Osteoblast (primary cell): ENCODE measurements at regions not wholly inside any gene's neighbourhood (a gene's known extent, or its start where the extent isn't known, plus 50 kb on each side); places are given as distances from the start of the nearest gene placed in this dataset.
"Not testable (repeated sequence)": the region's sequence is repeated elsewhere in the genome, so short reads cannot be mapped to it uniquely, and the experiment has no call there.

Source experiments
- DNase-seq: peaks from one replicate; pipeline ENCODE4 v3.0.0; 2011; ENCODE audit warnings: low spot score, mixed read lengths; ENCODE audit not compliant: insufficient read length; ENCODE audit errors: missing footprints
- H2AFZ ChIP-seq: 2 replicates; pipeline ENCODE4 v1.6.0; 2011; ENCODE audit warnings: mild to moderate bottlenecking, low read length
- H3K27ac ChIP-seq: 2 replicates; pipeline ENCODE4 v1.5.1; 2011; ENCODE audit warnings: mild to moderate bottlenecking, low read depth, low read length, moderate library complexity
- H3K27me3 ChIP-seq: 2 replicates; pipeline ENCODE4 v1.6.0; 2012; ENCODE audit warnings: mild to moderate bottlenecking, control low read depth, inconsistent platforms, low read length, moderate library complexity; ENCODE audit not compliant: insufficient read depth
- H3K36me3 ChIP-seq: 2 replicates; pipeline ENCODE4 v1.5.1; 2011; ENCODE audit warnings: mild to moderate bottlenecking, low read length, control low read depth, moderate library complexity; ENCODE audit not compliant: insufficient read depth
- H3K4me1 ChIP-seq: 2 replicates; pipeline ENCODE4 v1.5.1; 2011; ENCODE audit warnings: mild to moderate bottlenecking, low read length, control low read depth, moderate library complexity; ENCODE audit not compliant: insufficient read depth
- H3K4me2 ChIP-seq: 2 replicates; pipeline ENCODE4 v1.6.0; 2011; ENCODE audit warnings: mild to moderate bottlenecking, low read length; ENCODE audit not compliant: insufficient read depth
- H3K4me3 ChIP-seq: fragments of 200-600 bp; sonication (generic); 3 replicates; pipeline ENCODE4 v1.5.1; 2012; ENCODE audit warnings: mild to moderate bottlenecking, low read length, inconsistent platforms; ENCODE audit not compliant: insufficient read depth
- H3K79me2 ChIP-seq: 2 replicates; pipeline ENCODE4 v1.6.0; 2012; ENCODE audit warnings: mild to moderate bottlenecking, low read length, control low read depth, inconsistent platforms; ENCODE audit not compliant: insufficient read depth
- H3K9me3 ChIP-seq: 2 replicates; pipeline ENCODE4 v1.5.1; 2011; ENCODE audit warnings: low read depth, low read length, control low read depth
- H4K20me1 ChIP-seq: 2 replicates; pipeline ENCODE4 v1.6.0; 2012; ENCODE audit warnings: mild to moderate bottlenecking, low read length, control low read depth; ENCODE audit not compliant: insufficient read depth
- TF ChIP-seq, protein P1 (sequence below): IDR thresholded peaks from 2 replicates; pipeline ENCODE4 v1.5.1; 2011; ENCODE audit warnings: mild to moderate bottlenecking, low read depth, low read length, moderate library complexity; ENCODE audit errors: extremely low read depth

GRCh38 chrX:137926090-137926489, 360.2 kb downstream of the ZIC3 start:
- no peaks in the 10 kb centered on the region for H3K4me1 ChIP-seq
- H3K4me2 ChIP-seq: no peak overlapping the region
- no peaks in the 10 kb centered on the region for H3K9me3 ChIP-seq
- DNase-seq: no peak
- no peak overlapping the region for H2AFZ ChIP-seq
- H3K27me3 ChIP-seq: no peaks in the 10 kb centered on the region
- H4K20me1 ChIP-seq: no peaks in the 10 kb centered on the region
- H3K36me3 ChIP-seq: no peaks in the 10 kb centered on the region
- H3K4me3 ChIP-seq: no peak overlapping the region
- TF ChIP-seq, protein P1, sequence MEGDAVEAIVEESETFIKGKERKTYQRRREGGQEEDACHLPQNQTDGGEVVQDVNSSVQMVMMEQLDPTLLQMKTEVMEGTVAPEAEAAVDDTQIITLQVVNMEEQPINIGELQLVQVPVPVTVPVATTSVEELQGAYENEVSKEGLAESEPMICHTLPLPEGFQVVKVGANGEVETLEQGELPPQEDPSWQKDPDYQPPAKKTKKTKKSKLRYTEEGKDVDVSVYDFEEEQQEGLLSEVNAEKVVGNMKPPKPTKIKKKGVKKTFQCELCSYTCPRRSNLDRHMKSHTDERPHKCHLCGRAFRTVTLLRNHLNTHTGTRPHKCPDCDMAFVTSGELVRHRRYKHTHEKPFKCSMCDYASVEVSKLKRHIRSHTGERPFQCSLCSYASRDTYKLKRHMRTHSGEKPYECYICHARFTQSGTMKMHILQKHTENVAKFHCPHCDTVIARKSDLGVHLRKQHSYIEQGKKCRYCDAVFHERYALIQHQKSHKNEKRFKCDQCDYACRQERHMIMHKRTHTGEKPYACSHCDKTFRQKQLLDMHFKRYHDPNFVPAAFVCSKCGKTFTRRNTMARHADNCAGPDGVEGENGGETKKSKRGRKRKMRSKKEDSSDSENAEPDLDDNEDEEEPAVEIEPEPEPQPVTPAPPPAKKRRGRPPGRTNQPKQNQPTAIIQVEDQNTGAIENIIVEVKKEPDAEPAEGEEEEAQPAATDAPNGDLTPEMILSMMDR: no peak
- H3K27ac ChIP-seq: no peak overlapping the region
- no peaks in the 10 kb centered on the region for H3K79me2 ChIP-seq

- no peaks in the 10 kb centered on the region for H3K79me2 ChIP-seq
- H3K9me3 ChIP-seq: no peaks in the 10 kb centered on the region
- no peaks in the 10 kb centered on the region for H4K20me1 ChIP-seq
- no peaks in the 10 kb centered on the region for H3K36me3 ChIP-seq
- no peak overlapping the region for H3K4me3 ChIP-seq
- no peak for DNase-seq
- H3K27ac ChIP-seq: no peak overlapping the region
- H2AFZ ChIP-seq: no peak overlapping the region
- H3K4me1 ChIP-seq: no peaks in the 10 kb centered on the region
- no peaks in the 10 kb centered on the region for H3K27me3 ChIP-seq
- H3K4me2 ChIP-seq: no peak overlapping the region
- TF ChIP-seq, protein P1: no peak
Observed at GRCh38 chrX:137929951-137930350, 364.0 kb downstream of the ZIC3 start.

GRCh38 chrX:137930533-137930932, 364.6 kb downstream of the ZIC3 start:
- DNase-seq: peak; percentile 8
- H3K36me3 ChIP-seq: no peaks in the 10 kb centered on the region
- no peaks in the 10 kb centered on the region for H3K4me1 ChIP-seq
- H3K4me2 ChIP-seq: no peak overlapping the region
- no peaks in the 10 kb centered on the region for H3K79me2 ChIP-seq
- H3K27ac ChIP-seq: no peak overlapping the region
- no peak overlapping the region for H3K4me3 ChIP-seq
- H2AFZ ChIP-seq: no peak overlapping the region
- TF ChIP-seq, protein P1: no peak
- H3K27me3 ChIP-seq: no peaks in the 10 kb centered on the region
- no peaks in the 10 kb centered on the region for H3K9me3 ChIP-seq
- no peaks in the 10 kb centered on the region for H4K20me1 ChIP-seq

DNA sequence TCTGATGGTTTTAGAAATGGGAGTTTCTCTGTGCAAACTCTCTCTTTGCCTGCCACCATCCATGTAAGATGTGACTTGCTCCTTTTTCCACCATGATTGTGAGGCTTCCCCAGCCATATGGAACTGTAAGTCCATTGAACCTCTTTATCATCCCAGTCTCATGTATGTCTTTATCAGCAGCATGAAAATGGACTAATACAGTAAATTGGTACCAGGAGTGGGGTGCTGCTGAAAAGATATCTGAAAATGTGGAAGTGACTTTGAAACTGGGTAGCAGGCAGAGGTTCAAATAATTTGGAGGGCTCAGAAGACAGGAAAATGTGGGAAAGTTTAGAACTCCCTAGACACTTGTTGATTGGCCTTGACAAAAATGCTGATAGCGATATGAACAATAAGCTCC, 368.3 kb downstream of the ZIC3 start:
- H3K4me1 ChIP-seq, H3K27me3 ChIP-seq, H3K4me3 ChIP-seq, H3K79me2 ChIP-seq, H3K27ac ChIP-seq, H3K36me3 ChIP-seq, H4K20me1 ChIP-seq, DNase-seq, H3K4me2 ChIP-seq, H3K9me3 ChIP-seq, H2AFZ ChIP-seq: not testable (repeated sequence)

DNA sequence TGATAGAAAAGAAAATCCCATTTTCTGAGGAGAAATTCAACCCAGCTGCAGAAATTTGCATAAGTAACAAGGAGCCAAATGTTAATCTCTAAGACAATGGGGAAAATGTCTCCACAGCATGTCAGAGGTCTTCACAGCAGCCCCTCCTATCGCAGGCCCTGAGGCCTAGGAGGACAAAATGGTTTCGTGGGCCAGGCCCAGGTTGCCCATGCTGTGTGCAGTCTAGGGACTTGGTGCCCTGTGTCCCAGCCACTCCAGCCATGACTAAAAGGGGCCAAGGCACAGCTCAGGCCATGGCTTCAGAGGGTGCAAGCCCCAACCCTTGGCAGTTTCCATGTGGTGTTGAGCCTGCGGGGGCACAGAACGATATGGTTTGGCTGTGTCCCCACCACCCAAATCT, 369.0 kb downstream of the ZIC3 start:
- DNase-seq, H3K79me2 ChIP-seq, H3K27me3 ChIP-seq, H3K9me3 ChIP-seq, H2AFZ ChIP-seq, H3K27ac ChIP-seq, H4K20me1 ChIP-seq, H3K4me3 ChIP-seq, H3K36me3 ChIP-seq, H3K4me1 ChIP-seq, H3K4me2 ChIP-seq: not testable (repeated sequence)
